ENCODE measurements at regions not wholly inside any gene's neighbourhood (a gene's known extent, or its start where the extent isn't known, plus 50 kb on each side); places are given as distances from the start of the nearest gene placed in this dataset.

DNA sequence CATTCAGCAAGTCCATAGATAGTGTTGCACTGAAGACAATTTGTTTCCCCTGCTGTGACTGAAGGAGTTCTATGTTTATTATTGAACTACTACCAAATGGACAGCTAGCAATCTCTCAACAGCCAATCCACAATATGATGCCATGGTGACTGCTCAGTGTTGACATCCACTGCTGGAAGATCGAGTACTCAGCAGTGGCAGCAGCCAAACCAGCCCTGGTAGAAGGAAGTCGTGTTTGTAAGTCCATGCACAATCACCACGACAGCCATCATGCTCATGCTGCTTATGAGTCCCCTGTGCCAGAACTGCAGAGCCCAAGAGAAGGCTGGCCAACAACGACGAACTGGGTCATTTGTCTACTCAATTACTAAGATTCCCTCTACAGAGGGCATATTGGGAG is 66.4 kb downstream of the OSR1 start:
- WGBS, 2 donors, result 82 to 92% methylated on average over 5 of the region's 5 CpGs
- no peak overlapping the region for H3K4me3 ChIP-seq
- no peaks in the 10 kb centered on the region for H3K4me1 ChIP-seq
- intact Hi-C loops (cut with DNase I), result no loop called here
- H3K27ac ChIP-seq, result no peak overlapping the region
- no peaks in the 10 kb centered on the region for H3K27me3 ChIP-seq
- H3K9me3 ChIP-seq, result no peaks in the 10 kb centered on the region
- H3K36me3 ChIP-seq, result no peaks in the 10 kb centered on the region
- DNase-seq, result no peak
- TF ChIP-seq POLR2A (IDR thresholded peaks at IDR 0.05), result no peak
- TF ChIP-seq, protein P1, sequence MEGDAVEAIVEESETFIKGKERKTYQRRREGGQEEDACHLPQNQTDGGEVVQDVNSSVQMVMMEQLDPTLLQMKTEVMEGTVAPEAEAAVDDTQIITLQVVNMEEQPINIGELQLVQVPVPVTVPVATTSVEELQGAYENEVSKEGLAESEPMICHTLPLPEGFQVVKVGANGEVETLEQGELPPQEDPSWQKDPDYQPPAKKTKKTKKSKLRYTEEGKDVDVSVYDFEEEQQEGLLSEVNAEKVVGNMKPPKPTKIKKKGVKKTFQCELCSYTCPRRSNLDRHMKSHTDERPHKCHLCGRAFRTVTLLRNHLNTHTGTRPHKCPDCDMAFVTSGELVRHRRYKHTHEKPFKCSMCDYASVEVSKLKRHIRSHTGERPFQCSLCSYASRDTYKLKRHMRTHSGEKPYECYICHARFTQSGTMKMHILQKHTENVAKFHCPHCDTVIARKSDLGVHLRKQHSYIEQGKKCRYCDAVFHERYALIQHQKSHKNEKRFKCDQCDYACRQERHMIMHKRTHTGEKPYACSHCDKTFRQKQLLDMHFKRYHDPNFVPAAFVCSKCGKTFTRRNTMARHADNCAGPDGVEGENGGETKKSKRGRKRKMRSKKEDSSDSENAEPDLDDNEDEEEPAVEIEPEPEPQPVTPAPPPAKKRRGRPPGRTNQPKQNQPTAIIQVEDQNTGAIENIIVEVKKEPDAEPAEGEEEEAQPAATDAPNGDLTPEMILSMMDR (IDR thresholded peaks at IDR 0.05), result no peak

DNA sequence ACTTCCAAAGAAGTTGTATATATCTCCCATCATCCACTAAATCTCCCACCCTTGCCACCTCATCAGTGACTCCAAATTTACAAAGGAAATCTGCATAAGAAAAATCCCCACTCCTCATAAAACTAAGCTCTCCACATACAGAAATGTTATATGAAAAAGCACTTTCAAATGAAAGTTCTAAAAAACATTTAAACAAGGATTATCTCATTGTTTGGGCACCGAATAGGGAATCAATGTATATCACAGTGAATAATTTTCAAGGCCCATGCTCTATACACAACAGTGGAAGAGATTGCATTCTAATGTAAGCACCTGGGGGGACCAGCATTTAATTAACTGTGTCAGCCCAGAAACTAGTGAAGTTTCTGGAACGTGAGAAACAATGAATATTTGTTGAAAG is 70.1 kb downstream of the OSR1 start:
- no peak overlapping the region for H3K4me3 ChIP-seq
- DNase-seq, result no peak
- no peaks in the 10 kb centered on the region for H3K4me1 ChIP-seq
- no peak overlapping the region for H3K27ac ChIP-seq
- intact Hi-C loops (cut with DNase I), result no loop called here
- no peaks in the 10 kb centered on the region for H3K36me3 ChIP-seq
- no peaks in the 10 kb centered on the region for H3K9me3 ChIP-seq
- TF ChIP-seq, protein P1 (IDR thresholded peaks at IDR 0.05), result no peak
- no peak for TF ChIP-seq POLR2A (IDR thresholded peaks at IDR 0.05)
- 39 to 42% methylated on average over 2 of the region's 2 CpGs for WGBS, 2 donors
- H3K27me3 ChIP-seq, result no peaks in the 10 kb centered on the region

DNA sequence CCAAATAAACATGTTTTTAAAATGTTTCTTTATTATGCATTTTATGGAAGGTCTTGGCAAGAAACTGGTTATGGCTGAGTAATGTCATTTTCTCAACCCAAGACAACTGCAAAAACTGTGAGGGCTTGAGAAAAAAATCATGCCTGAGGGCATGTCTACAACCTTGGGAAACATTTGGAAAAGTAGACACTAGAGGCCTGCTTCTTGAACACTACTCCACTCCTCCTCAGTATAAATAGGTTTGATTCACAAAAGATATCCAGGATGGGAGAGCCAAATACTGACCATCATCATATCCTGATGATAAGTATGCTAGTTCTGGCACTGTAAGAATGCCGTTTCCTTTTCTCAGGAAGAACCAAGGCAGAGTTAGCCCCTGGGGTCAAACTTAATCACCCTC is 71.1 kb downstream of the OSR1 start:
- no peaks in the 10 kb centered on the region for H3K9me3 ChIP-seq
- intact Hi-C loops (cut with DNase I), result no loop called here
- no peaks in the 10 kb centered on the region for H3K4me1 ChIP-seq
- no peaks in the 10 kb centered on the region for H3K36me3 ChIP-seq
- TF ChIP-seq POLR2A (IDR thresholded peaks at IDR 0.05), result no peak
- TF ChIP-seq, protein P1 (IDR thresholded peaks at IDR 0.05), result no peak
- no peak overlapping the region for H3K27ac ChIP-seq
- WGBS, 2 donors, result 54 to 100% methylated on average over 1 of the region's 1 CpG
- no peak overlapping the region for H3K4me3 ChIP-seq
- H3K27me3 ChIP-seq, result no peaks in the 10 kb centered on the region
- DNase-seq, result no peak

DNA sequence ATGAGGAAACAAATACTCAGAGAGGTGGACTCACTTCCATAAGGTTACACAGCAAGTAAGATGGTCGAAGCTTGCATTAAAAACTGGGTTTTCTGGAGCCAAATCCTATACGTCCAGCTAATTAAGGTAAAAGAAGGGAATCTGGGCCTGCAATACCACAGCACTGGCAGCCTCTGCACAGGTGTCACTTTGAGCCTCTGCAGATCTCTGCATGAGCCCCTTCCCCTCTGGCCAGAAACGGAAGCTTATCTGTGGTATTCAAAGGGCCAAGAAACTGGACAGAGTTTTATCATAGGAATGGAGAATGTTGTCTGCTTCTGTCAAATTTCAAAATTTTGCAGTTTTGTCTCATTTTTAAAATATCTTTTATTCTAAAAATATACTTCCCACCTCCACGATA is 76.1 kb downstream of the OSR1 start:
- DNase-seq, result no peak
- no peaks in the 10 kb centered on the region for H3K4me1 ChIP-seq
- intact Hi-C loops (cut with DNase I), result no loop called here
- no peaks in the 10 kb centered on the region for H3K9me3 ChIP-seq
- TF ChIP-seq, protein P1 (IDR thresholded peaks at IDR 0.05), result no peak
- no peak for TF ChIP-seq POLR2A (IDR thresholded peaks at IDR 0.05)
- 82 to 87% methylated on average over 4 of the region's 4 CpGs for WGBS, 2 donors
- no peak overlapping the region for H3K4me3 ChIP-seq
- H3K27me3 ChIP-seq, result no peaks in the 10 kb centered on the region
- no peaks in the 10 kb centered on the region for H3K36me3 ChIP-seq
- H3K27ac ChIP-seq, result no peak overlapping the region

DNA sequence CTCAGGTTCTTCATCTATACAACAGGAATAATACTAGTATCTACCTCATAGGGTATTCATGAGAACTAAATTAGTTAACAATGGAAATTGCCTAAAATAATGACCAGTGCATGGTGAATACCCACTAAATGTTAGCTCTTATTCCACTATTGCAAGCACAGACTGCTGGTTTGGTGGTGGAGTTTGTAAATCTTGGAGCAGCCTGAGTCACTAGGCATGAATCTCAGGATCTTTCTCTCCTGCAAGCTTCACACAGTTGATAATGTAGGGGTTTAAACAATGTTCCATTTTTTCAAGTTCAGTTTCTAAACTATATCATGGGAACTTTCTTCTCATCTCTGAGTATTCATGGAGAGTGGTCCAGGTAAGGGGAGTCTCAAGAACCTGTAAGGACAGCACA is 84.0 kb downstream of the OSR1 start:
- H3K4me1 ChIP-seq, result no peaks in the 10 kb centered on the region
- no peaks in the 10 kb centered on the region for H3K9me3 ChIP-seq
- H3K27me3 ChIP-seq, result no peaks in the 10 kb centered on the region
- intact Hi-C loops (cut with DNase I), result no loop called here
- no peak overlapping the region for H3K27ac ChIP-seq
- no peak for TF ChIP-seq POLR2A (IDR thresholded peaks at IDR 0.05)
- TF ChIP-seq, protein P1 (IDR thresholded peaks at IDR 0.05), result no peak
- no peak for DNase-seq
- H3K36me3 ChIP-seq, result no peaks in the 10 kb centered on the region
- H3K4me3 ChIP-seq, result no peak overlapping the region

All from esophagus squamous epithelium (tissue), 5 donors.